NCI-H1436 treated with DMSO at 0.1 percent for 48 hours (cell line): ENCODE measurements at regions not wholly inside any gene's neighbourhood (a gene's known extent, or its start where the extent isn't known, plus 50 kb on each side); places are given as distances from the start of the nearest gene placed in this dataset.
"Not testable (repeated sequence)": the region's sequence is repeated elsewhere in the genome, so short reads cannot be mapped to it uniquely, and the experiment has no call there.

Experiments used
- DNase-seq: peaks from one replicate; lab custom pipeline; 2025; lab: John Stamatoyannopoulos, UW

DNA sequence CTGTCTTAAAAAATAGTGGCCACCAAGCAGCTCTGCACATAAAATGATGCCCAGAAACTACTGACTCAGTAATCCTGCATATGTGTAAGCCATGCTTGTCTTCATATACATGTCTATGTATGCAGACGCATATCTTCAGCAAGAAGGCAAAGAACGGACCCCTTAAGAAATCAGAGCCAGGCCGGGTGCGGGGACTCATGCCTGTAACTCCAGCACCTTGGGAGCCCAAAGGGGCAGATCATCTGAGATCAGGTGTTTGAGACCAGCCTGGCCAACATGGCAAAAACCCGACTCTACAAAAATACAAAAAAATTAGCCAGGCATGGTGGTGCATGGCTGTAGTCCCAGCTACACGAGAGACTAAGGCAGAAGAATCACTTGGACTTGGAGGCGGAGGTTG, 295.0 kb downstream of the TCERG1L start:
- DNase-seq = no peak

DNA sequence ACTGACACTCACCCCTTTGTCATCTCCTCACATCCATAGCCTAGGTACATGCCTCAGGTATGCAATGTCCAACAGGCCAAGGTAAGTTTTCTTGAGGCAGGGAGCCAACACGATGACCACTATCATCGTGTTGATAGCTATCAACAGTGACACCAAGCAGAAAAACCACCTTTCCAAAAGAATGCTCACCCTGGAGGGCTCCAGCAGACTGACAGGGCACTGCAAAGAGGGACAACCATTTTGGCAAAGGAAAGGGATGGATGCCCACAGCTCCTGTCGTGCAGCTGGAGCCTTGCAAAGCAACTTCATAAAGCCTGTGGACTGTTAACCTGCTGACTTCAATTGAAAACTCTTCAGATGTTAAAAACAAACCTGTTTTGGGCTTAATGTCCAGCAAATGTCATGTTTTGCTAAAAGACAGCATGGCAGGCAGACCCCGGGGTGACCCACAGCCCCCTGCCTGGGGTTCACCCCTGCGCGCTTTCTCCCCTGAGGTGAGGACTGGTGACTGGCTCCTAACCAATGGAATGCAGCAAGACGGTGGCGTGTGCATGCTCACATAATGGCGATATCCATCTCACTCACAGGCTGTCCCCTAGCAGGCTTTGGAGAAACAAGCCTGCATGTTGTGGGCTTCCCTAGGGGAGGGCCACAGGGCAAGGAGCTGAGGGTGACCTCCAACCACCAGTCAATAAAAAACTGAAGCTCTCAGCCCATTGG, 293.8 kb downstream of the TCERG1L start:
- no peak for DNase-seq

DNA sequence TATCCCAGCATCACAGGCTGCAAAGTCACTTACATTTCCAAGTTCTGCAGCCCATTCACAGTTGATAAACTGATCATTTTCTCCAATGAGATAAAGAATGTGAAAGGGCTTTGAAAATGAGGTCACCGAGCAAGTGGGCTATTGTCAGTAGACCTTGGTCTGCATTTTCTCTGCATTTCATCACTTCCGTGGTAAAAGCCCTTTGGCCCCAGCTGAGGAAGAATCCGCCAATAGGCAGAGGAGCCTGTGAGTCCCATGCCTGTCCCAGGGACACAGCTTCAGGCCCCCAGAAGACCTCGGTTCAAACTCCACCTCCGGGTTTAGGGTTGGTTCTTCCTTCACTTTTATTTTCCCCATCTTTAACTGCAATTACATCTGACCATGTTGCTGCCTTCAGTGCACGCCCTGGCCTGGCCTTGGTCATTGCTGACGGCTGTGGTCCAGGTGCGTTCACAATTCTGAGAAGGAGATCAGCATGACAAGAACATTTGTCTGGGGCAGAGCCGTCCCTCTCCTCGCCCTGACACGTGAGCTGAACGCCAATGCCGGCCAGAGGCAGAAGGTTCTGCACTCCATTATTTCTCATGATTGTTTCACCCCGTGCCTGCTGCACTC, 292.5 kb downstream of the TCERG1L start:
- no peak for DNase-seq

DNA sequence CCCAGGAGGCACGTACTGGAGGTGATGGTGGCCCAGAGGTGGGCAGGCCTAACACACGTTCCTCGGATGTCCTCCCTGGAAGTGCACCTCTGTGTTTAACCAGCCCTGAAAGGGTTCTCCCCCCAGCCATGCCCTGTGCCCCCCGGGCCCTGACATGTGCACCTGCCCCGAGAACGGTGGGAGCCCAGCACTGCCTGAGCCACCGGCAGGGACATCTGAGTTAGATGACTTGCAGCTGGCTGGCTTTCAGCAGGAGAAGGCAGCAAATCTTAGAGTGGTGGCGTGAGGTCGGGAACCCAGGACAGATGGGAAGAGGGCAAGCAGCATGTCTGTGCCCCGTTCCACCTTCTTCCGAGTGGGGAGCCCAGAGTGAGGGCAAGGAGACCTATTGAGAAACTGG, 291.8 kb downstream of the TCERG1L start:
- DNase-seq = no peak

DNA sequence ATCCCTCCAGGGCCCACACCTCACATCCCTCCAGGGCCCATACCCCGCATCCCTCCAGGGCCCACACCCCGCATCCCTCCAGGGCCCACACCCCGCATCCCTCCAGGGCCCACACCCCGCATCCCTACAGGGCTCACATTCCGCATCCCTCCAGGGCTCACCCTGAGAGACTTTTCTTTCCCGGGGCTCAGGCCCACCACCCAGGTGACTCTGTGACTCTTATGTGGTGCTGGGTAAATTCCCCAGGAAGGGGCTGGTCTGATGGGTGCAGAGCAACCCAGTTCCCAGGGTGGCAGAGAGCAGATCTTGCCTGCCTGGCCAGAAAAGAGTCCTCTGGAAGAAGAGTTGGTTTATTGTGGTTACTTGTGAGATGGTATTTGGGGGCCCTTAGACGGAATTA, 290.7 kb downstream of the TCERG1L start:
- no peak for DNase-seq

DNA sequence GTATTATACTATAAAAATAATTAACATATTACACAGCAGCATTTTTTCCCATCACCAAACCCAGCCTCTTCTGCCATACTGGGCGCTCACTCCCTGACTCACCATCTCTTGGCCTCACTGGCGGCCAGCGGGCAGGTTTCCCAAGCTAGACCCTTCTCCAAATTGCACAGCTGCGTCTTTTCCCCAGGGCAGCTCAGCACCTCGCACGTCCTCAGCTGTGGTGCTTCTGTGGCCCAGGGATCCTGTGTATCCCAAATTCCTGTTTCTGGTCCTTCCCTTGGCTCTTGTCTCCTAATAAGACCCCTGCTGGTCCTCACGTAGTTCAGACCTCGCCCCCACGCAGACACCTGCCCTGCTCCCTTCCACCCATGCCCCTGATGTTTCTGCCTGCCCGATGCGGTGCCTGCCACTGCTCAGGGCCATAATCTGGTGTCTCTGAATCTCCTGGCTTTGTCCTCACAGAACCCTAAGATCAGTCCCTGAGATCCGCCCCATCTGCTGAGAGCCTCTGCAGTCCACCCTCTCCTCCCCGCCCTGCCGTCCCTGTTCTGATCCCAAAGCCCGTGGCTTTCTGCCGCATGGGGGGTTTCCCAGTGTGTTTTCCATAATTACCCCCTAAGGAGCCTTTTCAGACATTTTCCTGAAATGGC, 290.1 kb downstream of the TCERG1L start:
- DNase-seq = no peak

DNA sequence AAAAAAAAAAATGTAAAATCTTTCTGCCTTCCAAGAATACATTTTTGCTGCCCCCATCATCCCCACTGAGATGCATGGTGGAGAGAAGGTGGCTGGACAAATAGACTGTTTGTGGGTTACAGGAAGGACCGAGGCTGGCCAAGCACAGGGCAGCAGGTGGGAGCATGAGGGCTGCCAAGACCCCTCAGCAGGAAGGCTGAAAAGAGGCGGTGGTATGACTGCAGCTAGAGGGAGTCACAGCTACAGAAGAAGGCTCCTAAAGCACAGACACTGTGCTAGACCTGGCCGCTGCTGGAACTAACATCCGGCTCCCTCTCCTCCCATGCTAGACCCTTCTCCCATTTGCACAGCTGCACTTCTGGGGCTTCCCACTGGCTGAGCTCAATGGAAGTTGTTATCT, 289.6 kb downstream of the TCERG1L start:
- no peak for DNase-seq

DNA sequence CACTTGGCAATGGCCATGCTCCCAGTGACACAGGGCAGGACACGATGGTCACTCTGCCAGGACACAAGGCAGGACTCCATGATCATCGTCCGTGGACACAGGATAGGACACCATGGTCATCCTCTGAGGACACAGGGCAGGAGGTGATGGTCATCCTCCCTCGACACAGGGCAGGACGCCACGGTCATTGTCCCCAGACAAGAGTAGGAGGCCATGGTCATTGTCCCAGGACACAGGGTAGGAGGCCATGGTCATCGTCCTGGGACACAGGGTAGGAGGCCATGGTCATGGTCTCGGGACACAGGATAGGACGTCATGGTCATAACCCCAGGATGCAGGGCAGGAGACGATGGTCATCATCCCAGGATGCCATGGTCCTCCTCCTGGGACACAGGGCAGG, 289.2 kb downstream of the TCERG1L start:
- DNase-seq = no peak

DNA sequence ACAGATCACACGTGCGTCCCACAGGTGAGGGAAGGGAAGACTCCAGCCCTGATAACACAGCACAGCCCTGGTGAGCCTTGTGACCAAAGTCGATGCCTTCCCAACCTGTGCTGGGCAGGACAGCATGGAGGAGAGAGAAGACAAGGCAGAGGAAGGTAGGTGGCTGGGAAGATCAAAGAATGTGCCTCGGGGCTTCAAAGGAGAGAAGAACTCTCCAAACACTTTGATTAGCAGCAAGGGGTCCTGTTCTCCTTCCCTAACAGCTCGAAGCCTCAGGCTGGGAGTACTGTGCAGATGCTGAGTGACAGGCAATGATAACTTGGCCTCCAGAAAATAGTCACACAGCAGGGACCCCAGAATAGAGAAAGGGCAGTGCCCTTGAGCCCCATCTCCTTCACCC, 288.5 kb downstream of the TCERG1L start:
- no peak for DNase-seq

DNA sequence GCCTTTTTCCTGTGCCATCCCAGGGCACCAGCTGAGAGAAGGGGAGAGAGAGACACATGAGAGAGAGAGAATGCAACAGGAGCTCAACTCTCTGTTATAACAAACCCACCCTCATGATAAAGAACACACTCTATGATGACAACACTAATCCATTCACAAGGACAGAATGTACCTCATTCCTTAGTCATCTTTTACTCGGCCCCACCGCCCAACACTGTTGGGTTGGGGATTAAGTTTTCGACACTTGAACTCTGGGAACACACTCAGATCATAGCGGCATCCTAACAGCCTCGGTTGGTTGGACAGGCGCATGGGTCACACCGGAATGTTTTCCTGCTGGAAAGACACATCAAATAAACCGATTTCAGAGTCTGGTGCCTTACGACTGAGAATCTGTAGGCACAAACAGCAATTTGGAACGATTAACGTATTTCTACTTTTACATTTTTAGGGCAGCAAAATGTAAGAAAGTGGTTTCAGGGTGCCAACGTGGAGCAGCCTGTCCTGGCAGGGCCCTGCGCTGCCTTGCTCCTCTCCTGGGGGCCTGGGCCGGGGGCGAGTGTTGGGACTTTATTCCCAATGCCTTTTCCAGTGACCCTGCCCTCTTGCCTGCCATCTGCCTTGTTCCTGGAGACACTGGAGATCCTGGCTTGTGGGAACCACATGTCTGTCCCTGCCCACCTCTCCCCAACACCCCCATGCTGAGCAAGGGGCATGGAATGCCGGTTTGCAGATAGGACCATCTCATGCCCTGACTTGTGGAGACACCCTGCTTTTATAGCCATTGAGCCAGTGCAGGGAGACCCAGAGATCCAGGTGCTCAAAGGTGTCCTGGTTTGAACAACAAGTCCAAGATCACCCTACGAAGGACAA, 287.0 kb downstream of the TCERG1L start:
- no peak for DNase-seq

DNA sequence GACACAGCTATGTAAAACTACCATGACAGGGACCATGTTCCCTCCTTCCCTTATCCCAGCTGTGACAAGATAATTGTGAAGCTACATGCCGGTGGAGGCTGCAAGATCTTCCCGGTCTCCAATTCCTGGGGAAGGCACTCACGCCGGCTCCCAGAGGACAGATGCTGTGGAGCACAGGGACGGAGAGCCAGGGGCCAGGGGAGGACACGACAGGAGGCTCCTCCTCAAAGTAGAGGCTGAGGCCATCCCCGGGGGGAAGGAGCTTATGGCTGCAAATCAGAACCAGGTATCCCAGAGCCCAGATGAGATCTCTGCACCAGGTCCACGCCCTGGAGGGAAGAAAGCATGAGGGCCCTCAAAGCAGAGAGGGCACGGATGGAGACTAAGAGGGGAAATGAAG, 286.2 kb downstream of the TCERG1L start:
- no peak for DNase-seq

DNA sequence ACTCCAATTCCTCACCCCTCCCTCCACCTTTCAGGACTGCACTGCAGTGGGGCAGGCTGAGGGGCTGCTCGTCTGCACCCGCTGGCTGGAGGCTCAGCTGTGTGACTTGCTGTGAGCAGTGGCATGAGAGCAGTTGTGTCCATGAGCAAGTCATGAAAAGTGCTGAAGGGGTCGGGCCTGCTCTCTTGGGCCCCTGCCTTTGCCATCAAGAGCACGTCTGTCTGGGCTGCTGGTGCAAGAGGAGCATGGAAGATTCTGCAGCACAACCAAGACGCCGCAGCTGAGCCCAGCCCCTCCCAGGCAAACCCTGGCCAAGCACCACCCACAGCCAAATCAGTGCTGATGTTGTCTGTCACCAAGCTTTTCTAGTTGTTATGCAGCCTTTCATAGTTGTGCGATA, 284.3 kb downstream of the TCERG1L start:
- DNase-seq = no peak

DNA sequence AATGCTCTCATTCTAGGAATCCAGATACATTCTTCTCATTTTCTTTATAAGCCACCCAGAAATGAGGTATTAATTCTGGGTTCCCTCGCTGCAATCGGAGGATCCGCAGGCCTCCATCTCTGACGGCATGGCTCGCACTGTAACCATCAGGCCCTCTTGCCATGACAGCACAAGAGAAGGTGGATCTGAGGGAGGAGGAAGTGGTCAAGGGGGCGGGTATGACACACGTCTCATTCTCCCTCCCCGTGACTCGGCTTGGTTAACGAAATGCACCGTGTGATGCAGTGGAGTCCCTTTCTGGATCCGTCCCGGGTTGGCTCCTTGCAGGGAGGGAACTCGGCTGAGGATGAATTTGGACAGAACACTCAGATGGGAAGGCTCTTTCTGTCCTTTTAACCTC, 280.2 kb downstream of the TCERG1L start:
- no peak for DNase-seq

DNA sequence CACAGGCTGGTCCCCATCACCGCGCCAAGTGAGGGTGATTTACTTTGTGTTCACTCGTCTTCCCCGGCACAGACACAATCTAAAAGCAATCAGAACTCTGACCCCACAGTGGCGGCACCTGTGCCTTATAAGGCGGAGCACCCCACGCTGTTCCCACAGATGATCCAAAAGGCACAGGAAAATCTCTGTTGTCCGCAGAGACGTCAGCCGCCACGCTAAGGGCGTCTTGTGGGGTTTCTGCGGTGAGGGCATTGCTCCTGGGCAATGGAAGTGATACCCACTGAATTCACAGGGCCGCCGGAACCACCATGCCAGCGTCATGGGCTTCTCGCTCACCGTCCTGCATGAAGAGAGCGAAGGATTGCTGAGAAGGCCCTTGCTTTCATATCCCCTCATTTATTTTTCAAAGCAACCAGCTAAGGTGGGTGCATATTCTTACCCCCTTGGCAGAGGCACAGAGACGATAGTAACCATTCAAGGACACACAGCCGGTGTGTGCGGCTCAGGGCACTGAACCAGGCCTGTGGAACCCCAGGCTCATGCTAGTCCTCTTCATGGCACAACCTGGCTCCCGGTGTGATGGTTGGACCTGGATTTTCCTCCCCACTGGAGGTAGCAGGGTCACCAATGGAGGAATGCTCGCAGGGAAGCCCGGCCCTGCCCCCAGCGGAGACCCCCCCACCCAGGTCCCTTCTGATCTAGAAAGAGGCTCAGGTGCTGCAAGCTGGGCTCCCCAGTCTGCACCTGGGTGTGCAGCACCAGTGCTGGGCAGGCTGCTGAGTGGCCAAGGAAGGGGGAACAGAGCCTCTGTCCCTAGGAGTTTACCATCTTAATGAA, 279.0 kb downstream of the TCERG1L start:
- no peak for DNase-seq

DNA sequence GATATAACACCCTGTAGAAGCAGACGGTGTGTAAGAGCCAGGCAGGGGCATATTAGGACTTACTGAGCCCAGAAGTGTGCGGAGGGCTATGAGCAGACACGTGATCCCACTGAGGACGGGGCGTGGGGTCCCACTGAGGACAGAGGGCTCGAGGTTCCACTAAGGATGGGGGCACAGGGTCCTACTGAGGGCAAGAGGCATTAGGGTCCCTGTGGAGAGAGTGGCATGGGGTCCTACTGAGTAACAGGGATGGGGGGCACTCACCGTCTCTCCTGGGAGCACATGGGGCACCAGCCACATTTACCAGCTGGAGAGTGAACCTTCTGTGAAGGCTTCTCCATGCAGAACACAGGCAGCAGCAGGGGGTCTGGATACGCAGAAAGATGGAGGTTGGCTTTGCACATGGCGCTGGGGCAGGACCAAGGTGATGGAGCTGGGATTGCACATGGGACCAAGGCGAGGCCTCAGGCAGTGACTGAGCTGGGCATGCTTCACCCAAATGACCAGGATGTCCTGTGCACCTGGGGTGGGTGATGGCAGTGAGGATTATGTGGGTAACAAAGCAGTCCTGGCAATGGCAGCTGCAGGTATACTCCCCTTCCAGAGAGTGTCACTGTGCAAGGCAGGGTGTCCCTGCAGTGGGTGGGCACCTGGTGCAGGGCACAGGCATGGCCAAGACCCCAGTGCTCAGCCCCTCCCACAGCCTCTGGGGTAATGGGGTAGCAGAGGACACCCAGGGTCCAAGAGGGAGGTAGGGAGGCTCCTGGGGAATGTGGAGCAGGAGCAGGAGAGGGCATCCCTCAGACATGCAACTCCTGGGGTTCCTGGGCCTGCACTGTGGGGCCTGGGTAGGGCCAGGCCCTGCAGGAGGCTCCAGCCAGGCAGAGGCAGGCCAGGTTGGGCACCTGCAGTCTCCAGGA, 278.1 kb downstream of the TCERG1L start:
- DNase-seq = no peak

DNA sequence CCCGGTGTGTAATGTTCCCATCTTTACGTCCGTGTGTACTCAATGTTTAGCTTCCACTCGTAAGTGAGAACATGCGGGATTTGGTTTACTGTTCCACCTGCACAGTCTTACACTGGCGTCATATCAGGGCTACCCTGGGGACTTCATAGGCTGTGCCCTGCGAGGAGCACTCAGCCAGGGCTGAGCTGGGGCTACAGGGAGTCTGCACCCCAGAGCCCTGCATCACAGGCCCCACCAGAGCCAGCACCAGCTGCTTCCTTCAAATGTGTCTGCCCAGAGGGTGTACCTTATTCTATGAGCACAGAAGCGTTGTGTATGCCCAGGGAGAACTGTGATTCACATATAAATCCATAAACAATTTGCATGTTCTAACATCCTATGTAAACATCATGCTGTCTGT, 277.1 kb downstream of the TCERG1L start:
- no peak for DNase-seq

DNA sequence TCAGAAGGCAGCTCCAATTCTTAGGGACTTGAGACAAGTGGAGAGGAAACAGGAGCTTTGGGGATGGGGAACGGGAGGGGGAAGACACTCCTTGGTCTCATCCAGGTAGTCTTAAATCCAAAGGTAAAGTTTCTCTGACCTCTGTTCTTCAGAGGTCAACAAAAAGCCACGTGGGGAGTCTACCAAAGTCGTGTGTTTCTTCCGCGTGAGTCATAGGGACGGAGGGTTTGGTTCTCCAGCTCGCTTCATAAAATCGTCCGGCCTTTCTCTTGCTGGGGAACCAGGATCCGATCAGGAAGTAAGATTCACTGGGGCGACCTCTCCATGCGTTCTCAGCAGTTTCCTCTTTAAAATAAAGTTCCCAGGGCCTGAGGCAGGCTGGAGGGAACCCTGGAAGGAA, 275.7 kb downstream of the TCERG1L start:
- no peak for DNase-seq

DNA sequence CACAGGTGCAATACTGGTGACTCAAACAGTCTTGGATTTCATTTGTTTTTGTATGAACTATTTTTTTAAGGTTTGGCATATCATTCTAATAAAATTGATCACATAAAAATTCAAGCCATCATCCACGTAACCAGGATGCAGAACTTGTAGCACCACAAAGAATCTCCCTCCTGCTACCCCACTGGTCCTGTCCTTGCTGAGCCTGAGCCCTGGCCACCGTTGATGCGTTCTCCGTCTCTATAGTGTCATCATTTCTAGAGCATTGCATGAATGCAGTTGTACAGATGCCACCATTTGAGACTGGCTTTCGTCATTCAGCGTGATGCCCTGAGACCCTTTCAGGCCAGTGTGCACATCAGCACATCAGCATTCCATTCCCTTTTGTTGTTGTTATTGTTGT, 273.5 kb downstream of the TCERG1L start:
- DNase-seq = no peak

DNA sequence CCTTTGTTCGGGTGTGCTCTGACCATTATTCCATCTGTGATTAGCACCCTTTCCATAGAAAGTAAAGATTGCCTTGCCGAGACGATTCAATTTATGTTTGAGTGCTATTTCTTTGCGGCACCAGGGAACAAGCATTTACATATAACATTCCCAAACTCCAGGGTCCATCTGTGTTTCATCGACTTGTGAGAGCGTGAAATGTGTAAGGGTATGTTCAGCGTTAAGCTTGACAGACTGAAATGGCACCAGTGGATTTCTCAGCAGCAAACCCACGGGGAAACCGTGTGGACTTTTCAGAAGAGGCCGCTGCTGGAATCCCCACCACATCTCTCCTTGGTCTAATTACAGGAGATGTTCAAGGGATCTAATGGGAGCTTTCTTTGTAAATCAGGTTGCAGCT, 270.5 kb downstream of the TCERG1L start:
- no peak for DNase-seq

DNA sequence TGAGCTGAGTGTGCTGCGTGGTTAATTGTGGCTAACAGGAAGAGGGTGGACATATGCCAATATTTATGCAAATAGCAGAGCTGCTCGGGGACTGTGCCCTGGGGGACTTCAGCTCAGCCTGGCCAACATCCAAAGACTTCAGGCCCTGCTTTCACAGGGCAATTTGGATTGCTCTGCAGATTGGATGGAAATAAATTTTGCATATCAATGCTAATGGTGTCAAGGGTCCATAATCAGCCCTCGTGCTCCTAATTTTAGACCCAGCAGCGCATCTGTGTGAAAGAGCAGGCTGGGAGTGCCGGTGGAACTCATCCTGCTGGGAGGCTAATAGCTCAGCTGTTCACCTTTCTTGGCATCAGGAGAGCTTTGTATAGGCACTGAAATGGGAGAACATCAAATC, 270.1 kb downstream of the TCERG1L start:
- DNase-seq = no peak

DNA sequence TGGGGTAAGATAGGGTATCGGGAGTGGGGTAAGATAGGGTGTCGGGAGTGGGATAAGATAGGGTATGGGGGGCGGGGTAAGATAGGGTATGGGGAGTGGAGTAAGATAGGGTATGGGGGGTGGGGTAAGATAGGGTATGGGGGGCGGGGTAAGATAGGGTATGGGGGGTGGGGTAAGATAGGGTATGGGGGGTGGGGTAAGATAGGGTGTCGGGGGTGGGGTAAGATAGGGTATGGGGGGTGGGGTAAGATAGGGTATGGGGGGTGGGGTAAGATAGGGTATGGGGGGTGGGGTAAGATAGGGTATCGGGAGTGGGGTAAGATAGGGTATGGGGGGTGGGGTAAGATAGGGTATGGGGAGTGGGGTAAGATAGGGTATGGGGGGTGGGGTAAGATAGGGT, 269.5 kb downstream of the TCERG1L start:
- DNase-seq = not testable (repeated sequence)
